AG04449 (cell line): ENCODE measurements at regions not wholly inside any gene's neighbourhood (a gene's known extent, or its start where the extent isn't known, plus 50 kb on each side); places are given as distances from the start of the nearest gene placed in this dataset.

ENCODE experiments used
- CTCF ChIA-PET: fragments of 350-600 bp; formaldehyde crosslinking; extraction: SDS; loops from one replicate; lab custom pipeline; 2021; ENCODE audit warnings: antibody characterized with exemption; lab: Yijun Ruan, JAX
- POLR2A ChIA-PET: fragments of 400-600, 350-600 bp; formaldehyde crosslinking; extraction: SDS; loops from one replicate; lab custom pipeline; 2020; ENCODE audit warnings: antibody characterized with exemption, inconsistent platforms; lab: Yijun Ruan, JAX
- DNase-seq: peaks from one replicate; pipeline ENCODE4 v3.0.0-alpha.2; 2010; ENCODE audit warnings: low read depth, low spot score
- H3K4me3 ChIP-seq: 2 replicates; pipeline ENCODE4 v1.5.1; 2011; ENCODE audit warnings: low read depth, mild to moderate bottlenecking, control low read depth, low read length
- CTCF ChIP-seq: IDR thresholded peaks from one replicate; pipeline ENCODE4 v1.5.1; 2011; ENCODE audit warnings: mild to moderate bottlenecking, moderate library complexity, low read length, control low read depth, inconsistent platforms; ENCODE audit not compliant: insufficient read depth; ENCODE audit errors: missing control alignments

- no peak for TF ChIP-seq CTCF
- ChIA-PET POLR2A (no interaction called here), CTCF (interaction anchor here (1.9 kb wide), 1 partner anchor 9 kb away, joined by 8 read pairs; no protein-coding TSS in a partner anchor)
- DNase-seq, result no peak
- H3K4me3 ChIP-seq, result no peak overlapping the region
Measured at GRCh38 chr6:138013959-138014358, 93.3 kb downstream of the PERP start.

GRCh38 chr6:138017166-138017757 is 90.0 kb downstream of the PERP start:
- no peak overlapping the region for H3K4me3 ChIP-seq
- CTCF ChIA-PET, result interaction anchor here (1.3 to 3.8 kb wide), 3 partner anchors 10 to 15 kb away, joined by 5 to 22 read pairs (median 16); no protein-coding TSS in a partner anchor
- POLR2A ChIA-PET, result no interaction called here
- no peak for TF ChIP-seq CTCF
- no peak for DNase-seq

- TF ChIP-seq CTCF, result no peak
- DNase-seq, result no peak
- no peak overlapping the region for H3K4me3 ChIP-seq
- ChIA-PET CTCF (interaction anchor here (1.3 to 3.8 kb wide), 2 partner anchors 11 to 16 kb away, joined by 5 to 22 read pairs; no protein-coding TSS in a partner anchor), POLR2A (no interaction called here)
Measured at GRCh38 chr6:138018297-138018696, 88.9 kb downstream of the PERP start.

GRCh38 chr6:138025528-138025978 is 81.7 kb downstream of the PERP start:
- H3K4me3 ChIP-seq, result no peak overlapping the region
- TF ChIP-seq CTCF, result no peak
- no peak for DNase-seq
- CTCF ChIA-PET, result interaction anchor here (1.8 kb wide), 1 partner anchor 83 kb away, joined by 5 read pairs; no protein-coding TSS in a partner anchor
- POLR2A ChIA-PET, result no interaction called here

DNA sequence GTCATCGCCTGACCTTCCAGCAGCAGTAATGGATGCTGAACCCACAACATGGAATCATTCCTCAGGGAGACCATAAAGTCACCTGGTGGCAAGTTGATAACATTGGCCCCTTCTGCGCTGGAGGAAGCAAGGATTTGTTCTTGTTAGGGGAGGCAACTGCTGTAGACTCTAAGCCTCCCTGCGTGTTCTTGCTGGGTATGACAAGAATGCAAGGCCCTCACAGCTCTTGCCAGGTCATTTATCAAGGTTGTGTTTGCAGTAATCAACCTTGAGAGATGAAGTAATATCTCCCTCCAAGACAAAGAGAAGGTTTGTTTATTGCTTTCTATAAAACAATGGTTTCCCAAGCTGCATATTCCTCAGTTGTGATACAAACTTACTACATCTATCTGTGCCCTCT is 80.9 kb downstream of the PERP start:
- no peak overlapping the region for H3K4me3 ChIP-seq
- ChIA-PET CTCF (no interaction called here), POLR2A (no interaction called here)
- DNase-seq, result no peak
- no peak for TF ChIP-seq CTCF

- H3K4me3 ChIP-seq, result no peak overlapping the region
- POLR2A ChIA-PET, result no interaction called here
- CTCF ChIA-PET, result interaction anchor here (1.5 to 1.6 kb wide), 2 partner anchors 22 to 28 kb away, joined by 3 to 6 read pairs; no protein-coding TSS in a partner anchor
- no peak for DNase-seq
- TF ChIP-seq CTCF, result no peak
Measured at GRCh38 chr6:138028893-138029292, 78.3 kb downstream of the PERP start.
